Cardiac muscle cell (in vitro differentiated cells and primary cell): ENCODE measurements at regions not wholly inside any gene's neighbourhood (a gene's known extent, or its start where the extent isn't known, plus 50 kb on each side); places are given as distances from the start of the nearest gene placed in this dataset.

Experiments
- DNase-seq, 2 donors: peaks; one replicate each; pipeline versions ENCODE4 v3.0.0 to v3.0.0-alpha.2; 2010 to 2017; ENCODE audit warnings: low read depth in 1 of 2, low spot score in 1 of 2
- H3K27ac ChIP-seq: fragments of 200-600 bp; sonication (generic); 2 replicates; pipeline ENCODE4 v1.5.1; 2016
- H3K27me3 ChIP-seq: fragments of 200-600 bp; sonication (generic); 2 replicates; pipeline ENCODE4 v1.6.0; 2016; ENCODE audit warnings: control low read depth
- H3K36me3 ChIP-seq: fragments of 200-600 bp; sonication (generic); 2 replicates; pipeline ENCODE4 v1.5.1; 2016; ENCODE audit warnings: control low read depth
- H3K4me1 ChIP-seq: fragments of 200-600 bp; sonication (generic); 2 replicates; pipeline ENCODE4 v1.8.1; 2017; ENCODE audit warnings: low read depth, mild to moderate bottlenecking, mixed run types
- H3K4me3 ChIP-seq: fragments of 200-600 bp; sonication (generic); 2 replicates; pipeline ENCODE4 v1.5.1; 2016; ENCODE audit warnings: mild to moderate bottlenecking
- H3K9me3 ChIP-seq: fragments of 200-600 bp; sonication (generic); 2 replicates; pipeline ENCODE4 v1.5.1; 2017; ENCODE audit warnings: low read depth, mild to moderate bottlenecking, control low read depth
- CTCF ChIP-seq: IDR thresholded peaks from 2 replicates; pipeline ENCODE4 v1.5.1; 2012; ENCODE audit warnings: low read depth, mild to moderate bottlenecking, low read length

- no peak overlapping the region for H3K4me3 ChIP-seq
- DNase-seq = no peak
- H3K4me1 ChIP-seq = no peaks in the 10 kb centered on the region
- H3K36me3 ChIP-seq = no peaks in the 10 kb centered on the region
- TF ChIP-seq CTCF = no peak
- H3K27ac ChIP-seq = no peak overlapping the region
- no peaks in the 10 kb centered on the region for H3K9me3 ChIP-seq
- no peaks in the 10 kb centered on the region for H3K27me3 ChIP-seq
Measured at GRCh38 chr3:166257715-166258114, 420.5 kb upstream of the BCHE start.

DNA sequence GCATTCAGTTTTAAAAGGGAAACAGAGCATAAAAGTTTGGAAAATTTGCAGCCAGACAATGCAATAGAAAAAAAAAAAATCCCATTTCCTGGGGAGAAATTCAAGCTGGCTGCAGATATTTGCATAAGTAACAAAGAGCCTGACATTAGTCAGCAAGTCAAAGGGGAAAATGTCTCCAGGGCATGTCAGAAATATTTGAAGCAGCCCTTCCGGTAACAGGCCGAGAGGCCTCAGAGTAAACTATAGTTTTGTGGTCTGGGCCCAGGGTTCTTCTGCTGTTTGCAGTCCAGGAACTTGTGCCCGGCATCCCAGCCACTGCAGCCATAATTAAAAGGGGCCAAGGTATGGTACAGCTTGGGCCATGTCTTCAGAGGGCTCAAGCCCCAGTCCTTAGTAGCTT lies 411.6 kb upstream of the BCHE start:
- H3K4me1 ChIP-seq = no peaks in the 10 kb centered on the region
- no peak for TF ChIP-seq CTCF
- DNase-seq = no peak
- no peaks in the 10 kb centered on the region for H3K9me3 ChIP-seq
- H3K27me3 ChIP-seq = no peaks in the 10 kb centered on the region
- H3K4me3 ChIP-seq = no peak overlapping the region
- H3K36me3 ChIP-seq = no peaks in the 10 kb centered on the region
- H3K27ac ChIP-seq = no peak overlapping the region

GRCh38 chr3:166243511-166243910 lies 406.3 kb upstream of the BCHE start:
- Histone ChIP-seq H3K9me3 (no peaks in the 10 kb centered on the region), H3K27me3 (no peaks in the 10 kb centered on the region), H3K4me1 (no peaks in the 10 kb centered on the region), H3K27ac (no peak overlapping the region), H3K4me3 (no peak overlapping the region), H3K36me3 (no peaks in the 10 kb centered on the region)
- DNase-seq = no peak
- no peak for TF ChIP-seq CTCF

- Histone ChIP-seq H3K9me3 (no peaks in the 10 kb centered on the region), H3K36me3 (no peaks in the 10 kb centered on the region), H3K4me1 (no peaks in the 10 kb centered on the region), H3K27ac (no peak overlapping the region), H3K4me3 (no peak overlapping the region), H3K27me3 (no peaks in the 10 kb centered on the region)
- TF ChIP-seq CTCF = no peak
- DNase-seq = no peak
Measured at GRCh38 chr3:166223120-166223519, 385.9 kb upstream of the BCHE start.

DNA sequence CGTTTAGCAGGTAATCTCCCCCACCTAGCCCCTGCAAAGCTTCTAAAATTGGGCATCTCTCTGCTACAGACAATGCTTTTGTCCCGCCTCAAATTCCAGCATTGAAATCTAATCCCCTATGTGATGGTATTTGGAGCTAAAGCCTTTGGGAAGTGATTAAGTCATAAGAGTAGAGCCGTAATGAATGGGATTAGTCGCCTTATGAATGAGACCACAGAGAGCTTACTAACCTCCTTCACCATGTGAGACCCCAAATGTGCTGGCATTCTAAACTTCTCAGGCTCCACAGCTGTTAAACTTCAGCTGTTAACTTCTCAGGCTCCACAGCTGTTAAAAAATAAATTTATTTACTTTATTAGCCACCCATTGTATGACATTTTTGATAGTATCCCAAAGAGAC lies 374.2 kb upstream of the BCHE start:
- Histone ChIP-seq H3K9me3 (no peaks in the 10 kb centered on the region), H3K4me3 (no peak overlapping the region), H3K27ac (no peak overlapping the region), H3K4me1 (no peaks in the 10 kb centered on the region), H3K27me3 (no peaks in the 10 kb centered on the region), H3K36me3 (no peaks in the 10 kb centered on the region)
- no peak for DNase-seq
- no peak for TF ChIP-seq CTCF

DNA sequence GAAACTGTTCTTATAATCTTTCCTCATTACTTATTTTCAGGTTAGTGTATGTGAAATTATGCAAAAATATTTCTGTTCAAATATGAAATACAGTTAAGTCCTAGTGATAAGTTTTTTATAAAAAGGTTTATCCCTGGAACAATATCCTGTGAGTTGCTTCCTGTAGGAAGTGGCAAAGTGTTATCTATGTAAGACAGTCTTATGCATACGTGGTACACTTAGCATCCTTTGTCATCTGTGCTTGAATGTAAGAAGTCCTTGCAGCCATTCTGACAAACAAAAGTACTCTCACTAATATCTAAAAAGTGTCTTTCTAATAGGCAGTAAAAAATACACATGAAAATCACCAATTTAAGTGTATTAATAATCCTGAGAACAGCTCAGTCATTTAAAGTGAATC lies 372.5 kb upstream of the BCHE start:
- no peak for DNase-seq
- H3K9me3 ChIP-seq = no peaks in the 10 kb centered on the region
- H3K4me1 ChIP-seq = no peaks in the 10 kb centered on the region
- no peaks in the 10 kb centered on the region for H3K36me3 ChIP-seq
- no peak overlapping the region for H3K4me3 ChIP-seq
- TF ChIP-seq CTCF = no peak
- H3K27ac ChIP-seq = no peak overlapping the region
- H3K27me3 ChIP-seq = no peaks in the 10 kb centered on the region
